PC-9 (cell line): ENCODE measurements at regions not wholly inside any gene's neighbourhood (a gene's known extent, or its start where the extent isn't known, plus 50 kb on each side); places are given as distances from the start of the nearest gene placed in this dataset.

Experiments used
- CTCF ChIP-seq: fragments of 200-600 bp; sonication (generic); conservative IDR thresholded peaks from 2 replicates; pipeline ENCODE4 v1.6.1; 2017; ENCODE audit warnings: mixed run types, antibody characterized with exemption, mild to moderate bottlenecking, moderate library complexity
- EZH2 ChIP-seq: fragments of 200-600 bp; sonication (generic); IDR thresholded peaks from 2 replicates; pipeline ENCODE4 v1.8.0; 2017; ENCODE audit warnings: antibody characterized with exemption, low read depth

DNA sequence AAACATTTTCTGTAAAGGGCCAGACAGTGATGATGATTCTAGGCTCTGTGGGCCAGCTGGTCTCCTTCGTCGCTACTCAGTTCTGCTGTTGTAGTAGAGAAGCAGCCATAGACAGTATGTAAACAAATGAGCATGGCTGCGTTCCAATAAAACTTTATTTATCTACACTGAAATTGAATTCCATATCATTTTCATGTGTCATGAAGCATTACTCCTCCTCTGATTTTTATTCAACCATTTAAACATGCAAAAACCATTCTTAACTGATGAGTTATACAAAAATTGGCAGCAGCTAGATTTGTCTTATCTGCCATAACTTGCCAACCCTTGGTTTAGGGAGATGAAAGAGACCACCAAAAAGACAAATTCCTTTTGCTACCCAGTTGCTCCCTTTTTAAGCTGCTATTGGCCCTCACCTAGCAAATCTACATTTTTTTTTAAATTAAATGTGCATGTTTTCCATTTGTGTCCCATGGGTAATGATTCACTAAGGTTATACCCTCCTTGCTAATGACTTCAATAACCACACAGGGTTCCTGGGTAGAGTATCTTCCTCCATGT, 309.9 kb downstream of the DHX15 start:
- TF ChIP-seq CTCF (no peak), EZH2 (no peak)
